HG03135 (cell line): ENCODE measurements at regions not wholly inside any gene's neighbourhood (a gene's known extent, or its start where the extent isn't known, plus 50 kb on each side); places are given as distances from the start of the nearest gene placed in this dataset.
"Not testable (repeated sequence)": the region's sequence is repeated elsewhere in the genome, so short reads cannot be mapped to it uniquely, and the experiment has no call there.

Experiments used
- ATAC-seq: cut with Tn5 transposase; IDR thresholded peaks from one replicate; pipeline ENCODE4 v1.9.1; 2021; ENCODE audit warnings: mild to moderate bottlenecking, moderate library complexity; ENCODE audit not compliant: unreplicated experiment

DNA sequence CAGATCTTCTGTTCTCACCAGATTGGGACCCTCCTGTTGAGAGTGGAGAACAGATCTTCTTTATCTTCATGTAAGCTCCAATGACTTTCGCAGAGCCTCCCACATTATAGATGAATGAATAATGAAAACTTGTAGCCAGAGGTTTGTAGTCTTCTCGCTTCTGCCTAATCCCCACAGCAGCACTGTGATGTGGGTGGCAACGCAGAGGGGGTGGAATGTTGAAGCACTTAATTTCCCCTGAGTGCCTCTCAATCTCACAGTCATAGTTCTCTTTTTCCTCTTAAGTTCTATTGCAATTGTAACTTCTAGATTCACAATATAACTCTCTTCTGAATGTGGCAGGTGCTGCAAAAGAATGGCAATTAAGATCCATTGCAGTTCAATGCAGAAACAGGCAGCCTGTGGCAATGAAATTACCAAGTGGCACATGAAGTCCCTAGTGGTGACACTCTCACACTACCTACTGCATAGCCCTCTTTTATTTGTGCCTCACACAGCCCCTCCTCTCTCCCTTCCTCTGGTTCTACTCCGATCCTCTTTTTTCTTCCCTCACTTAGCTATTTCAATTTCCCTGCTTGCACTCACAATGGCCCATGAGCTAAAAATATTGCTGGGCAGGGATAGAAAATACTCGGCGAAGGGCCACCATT, 281.9 kb downstream of the UBE3D start:
- no peak for ATAC-seq

DNA sequence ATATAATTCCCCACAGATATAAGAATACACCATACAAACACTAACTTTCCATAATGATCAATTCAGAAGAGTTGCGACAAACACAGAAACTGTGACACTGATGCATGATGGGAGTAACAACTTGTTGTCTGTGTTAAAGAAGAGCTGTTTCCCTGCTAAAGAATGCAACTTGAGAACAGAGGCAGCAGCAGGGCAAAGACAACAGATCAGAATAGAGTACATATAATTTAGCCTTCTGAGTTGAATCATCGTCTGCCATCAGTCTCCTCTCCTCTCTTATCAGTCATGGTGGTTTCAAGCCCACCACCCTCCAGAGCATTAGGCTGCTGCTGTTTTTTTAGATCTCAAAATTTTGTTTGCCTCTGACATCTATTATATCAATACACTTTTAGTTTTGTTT, 280.4 kb downstream of the UBE3D start:
- no peak for ATAC-seq

DNA sequence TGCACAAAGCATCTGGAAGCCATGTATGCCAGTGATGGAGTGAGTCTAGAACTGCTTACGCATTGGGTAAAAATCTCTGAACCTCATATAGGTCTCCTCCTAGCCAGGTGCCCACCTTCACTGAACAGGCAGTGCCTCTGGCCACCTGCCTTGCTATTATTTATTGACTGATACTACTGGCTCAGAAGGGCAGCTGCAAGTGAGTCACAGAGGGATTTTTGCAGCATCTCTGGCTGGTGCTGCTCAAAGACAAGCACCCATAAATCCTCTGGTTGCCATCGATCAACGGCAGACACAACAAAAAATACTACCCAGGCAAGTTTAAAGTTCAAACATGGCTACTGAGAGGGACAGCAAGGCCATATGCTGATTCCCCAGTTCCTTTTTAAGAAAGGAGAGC, 279.4 kb downstream of the UBE3D start:
- ATAC-seq, result no peak

DNA sequence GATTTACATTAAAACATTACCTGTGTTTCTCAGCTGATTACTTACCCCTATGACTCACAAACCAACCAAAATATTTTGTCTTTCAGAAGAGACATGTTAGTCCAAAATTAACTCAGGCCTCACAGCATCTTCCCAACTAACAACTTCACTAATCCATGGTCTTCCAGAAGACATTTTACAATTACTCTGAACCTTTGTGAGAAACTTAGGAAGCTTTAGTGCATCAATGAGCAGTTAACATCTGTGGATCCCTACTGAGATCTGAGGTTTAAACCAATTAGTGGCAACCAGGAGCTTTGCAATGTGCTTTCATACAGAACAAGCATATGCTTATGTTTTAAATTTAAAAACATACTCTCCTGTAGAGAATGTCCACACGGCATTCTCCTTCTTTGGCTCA, 269.7 kb downstream of the UBE3D start:
- ATAC-seq, result no peak

DNA sequence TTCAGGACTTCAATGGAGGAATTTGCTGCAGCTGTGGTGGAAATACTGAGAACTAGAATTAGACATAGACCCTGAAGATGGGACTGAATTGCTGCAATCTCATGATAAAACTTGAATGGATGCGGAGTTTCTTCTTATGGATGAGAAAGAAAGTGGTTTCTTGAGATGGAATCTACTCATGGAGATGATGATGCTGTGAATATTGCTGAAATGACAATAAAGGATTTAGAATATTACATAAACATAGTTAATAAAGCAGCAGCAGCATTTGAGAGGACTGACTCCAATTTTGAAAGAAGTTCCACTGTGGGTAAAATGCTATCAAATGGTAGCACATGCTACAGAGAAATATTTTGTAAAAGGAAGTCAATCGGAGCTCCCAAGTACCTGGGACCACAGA, 264.6 kb downstream of the UBE3D start:
- no peak for ATAC-seq

DNA sequence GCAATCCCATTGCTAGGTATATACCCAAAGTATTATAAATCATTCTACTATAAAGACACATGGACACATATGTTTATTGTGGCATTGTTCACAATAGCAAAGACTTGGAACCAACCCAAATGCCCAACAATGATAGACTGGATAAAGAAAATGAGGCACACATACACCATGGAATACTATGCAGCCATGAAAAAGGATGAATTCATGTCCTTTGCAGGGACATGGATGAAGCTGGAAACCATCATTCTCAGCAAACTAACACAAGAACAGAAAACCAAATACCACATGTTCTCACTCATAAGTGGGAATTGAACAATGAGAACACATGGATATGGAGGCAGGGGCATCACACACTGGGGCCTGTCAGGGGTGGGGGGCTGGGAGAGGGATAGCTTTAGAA, 249.4 kb downstream of the UBE3D start:
- not testable (repeated sequence) for ATAC-seq

DNA sequence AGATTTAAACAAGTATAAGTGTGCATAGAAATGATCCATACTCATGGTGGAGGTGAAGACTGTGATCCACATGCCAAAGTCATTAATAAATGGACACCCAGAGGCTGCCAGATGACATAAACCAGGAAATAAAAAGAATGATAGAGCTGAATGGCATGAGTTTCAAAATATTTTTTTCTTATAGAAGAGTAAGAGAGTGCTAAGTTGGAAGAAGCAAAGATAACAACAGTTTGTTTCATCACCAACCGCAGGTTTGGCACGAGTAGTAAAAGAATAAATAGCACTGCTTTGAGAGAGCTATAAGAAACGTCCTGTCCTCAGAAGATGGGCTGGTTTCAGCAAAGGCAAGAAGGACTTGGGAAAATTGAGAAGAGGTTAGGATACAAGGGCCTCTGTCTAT, 246.9 kb downstream of the UBE3D start:
- ATAC-seq, result no peak

DNA sequence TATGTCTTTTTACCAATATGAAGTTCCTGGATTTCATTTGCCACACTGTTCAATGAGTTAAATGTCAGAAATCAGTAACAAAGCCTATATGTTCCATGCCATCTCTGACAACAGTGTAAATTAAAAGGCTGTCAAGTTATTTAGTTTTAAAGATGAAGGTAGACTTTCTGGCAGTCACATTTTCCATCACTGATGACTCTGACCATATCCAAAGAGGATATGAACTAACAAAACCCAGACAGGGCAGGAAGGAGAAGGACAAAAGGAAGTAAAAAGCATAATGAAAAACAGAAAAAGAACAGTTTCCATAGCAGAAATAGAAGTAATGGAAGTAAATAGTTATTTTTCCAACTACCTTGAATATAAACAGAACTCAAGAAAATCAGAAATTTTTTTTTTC, 242.3 kb downstream of the UBE3D start:
- ATAC-seq, result no peak

DNA sequence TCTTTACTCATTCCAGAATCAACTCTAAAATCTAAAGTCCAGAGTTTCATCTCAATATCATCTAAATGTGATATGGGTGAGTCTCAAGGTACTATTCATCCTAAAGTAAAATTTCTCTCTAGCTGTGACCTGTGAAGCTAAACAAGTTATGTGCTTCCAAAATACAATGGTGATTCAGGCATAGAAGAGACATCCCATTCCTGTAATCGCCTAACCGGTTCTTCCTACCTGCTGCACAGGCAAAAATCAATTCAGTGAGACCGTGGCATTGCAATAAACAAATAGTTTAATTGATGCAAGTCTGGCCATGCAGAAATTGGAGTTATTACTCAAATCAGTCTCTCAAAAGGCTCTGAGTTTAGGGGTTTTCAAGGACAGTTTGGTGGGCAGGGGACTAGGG, 232.8 kb downstream of the UBE3D start:
- no peak for ATAC-seq

DNA sequence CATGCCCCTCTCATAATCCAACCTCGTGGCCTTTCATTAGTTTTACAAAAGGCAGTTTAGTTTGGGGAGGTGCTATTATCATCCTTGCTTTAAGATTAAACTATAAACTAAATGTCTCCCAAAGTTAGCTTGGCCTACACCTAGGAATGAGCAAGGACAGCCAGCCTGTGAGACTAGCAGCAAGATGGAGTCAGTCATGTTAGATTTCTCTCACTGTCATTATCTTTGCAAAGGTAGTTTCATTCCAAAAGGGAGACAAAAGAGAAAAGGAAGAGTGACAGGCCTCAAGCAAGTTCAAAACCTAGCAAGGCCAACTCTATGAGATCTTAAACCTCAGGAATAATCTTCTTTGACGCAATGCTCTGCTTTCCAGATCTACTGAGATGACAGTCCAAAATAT, 232.2 kb downstream of the UBE3D start:
- no peak for ATAC-seq

DNA sequence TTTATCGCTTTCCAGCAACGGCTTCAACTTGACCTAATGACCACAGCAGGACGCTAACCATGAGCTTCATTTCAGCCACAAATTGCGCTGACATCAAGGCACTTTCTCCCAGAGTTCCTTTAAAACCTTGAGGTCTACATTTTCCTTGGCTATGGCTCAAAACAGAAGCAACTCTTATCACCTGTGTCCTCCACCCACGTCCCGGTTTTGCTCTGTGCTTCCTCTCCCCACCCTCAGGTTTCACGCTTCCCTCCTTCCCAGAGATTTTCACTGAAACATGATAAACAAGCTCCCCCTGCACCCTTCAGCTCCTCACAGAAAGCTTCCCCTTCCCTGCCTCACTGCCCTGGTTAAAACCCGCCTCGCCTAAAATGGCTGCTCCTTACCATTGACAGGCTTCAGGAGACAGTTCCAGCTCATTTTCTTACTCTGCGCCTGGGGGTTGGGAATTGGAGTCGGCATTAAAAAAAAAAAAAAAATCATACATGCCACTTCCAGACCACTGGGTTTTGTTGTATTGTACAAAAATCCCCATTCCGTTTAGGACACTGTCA, 229.5 kb downstream of the UBE3D start:
- ATAC-seq, result no peak

DNA sequence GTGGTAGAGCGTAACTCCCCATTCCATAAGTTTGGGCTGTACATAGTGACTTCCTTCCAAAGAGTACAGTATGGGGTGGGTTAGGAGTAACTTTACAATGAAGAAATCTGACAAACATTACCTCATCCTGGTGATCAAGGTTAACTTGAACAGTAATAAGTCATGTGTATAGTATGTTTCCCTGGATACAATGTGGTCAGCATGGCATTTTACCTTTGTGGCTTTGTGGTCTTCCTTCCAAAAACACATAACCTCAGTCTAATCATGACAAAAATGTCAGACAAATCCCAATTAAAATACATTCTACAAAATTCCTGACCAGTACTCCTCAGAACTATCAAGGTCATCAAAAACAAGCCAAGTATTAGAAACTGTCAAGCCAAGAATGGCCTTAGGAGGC, 225.1 kb downstream of the UBE3D start:
- no peak for ATAC-seq

DNA sequence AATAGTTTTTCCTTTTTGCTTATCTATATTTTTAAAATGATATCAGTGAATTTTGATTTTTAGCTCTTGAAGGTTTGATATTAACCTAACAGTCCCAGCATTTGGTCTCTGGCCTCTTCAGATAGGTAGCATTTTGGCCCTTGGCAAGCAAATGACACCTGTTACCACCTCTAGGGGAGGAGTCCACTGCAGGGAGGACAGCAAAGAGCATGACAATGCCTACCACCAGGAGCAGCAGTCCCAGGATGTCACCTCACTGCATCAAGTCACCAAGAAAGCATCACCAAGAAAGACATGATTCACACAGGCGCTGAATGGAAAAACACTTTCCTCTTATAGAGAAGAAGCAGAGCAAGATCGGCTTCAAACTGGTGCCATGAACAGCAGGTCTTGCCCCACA, 224.3 kb downstream of the UBE3D start:
- ATAC-seq, result no peak
